HG02759 (cell line): ENCODE measurements at regions not wholly inside any gene's neighbourhood (a gene's known extent, or its start where the extent isn't known, plus 50 kb on each side); places are given as distances from the start of the nearest gene placed in this dataset.

Experiments used
- ATAC-seq: cut with Tn5 transposase; IDR thresholded peaks from one replicate; pipeline ENCODE4 v1.9.1; 2021; ENCODE audit warnings: mild to moderate bottlenecking, moderate library complexity; ENCODE audit not compliant: unreplicated experiment

DNA sequence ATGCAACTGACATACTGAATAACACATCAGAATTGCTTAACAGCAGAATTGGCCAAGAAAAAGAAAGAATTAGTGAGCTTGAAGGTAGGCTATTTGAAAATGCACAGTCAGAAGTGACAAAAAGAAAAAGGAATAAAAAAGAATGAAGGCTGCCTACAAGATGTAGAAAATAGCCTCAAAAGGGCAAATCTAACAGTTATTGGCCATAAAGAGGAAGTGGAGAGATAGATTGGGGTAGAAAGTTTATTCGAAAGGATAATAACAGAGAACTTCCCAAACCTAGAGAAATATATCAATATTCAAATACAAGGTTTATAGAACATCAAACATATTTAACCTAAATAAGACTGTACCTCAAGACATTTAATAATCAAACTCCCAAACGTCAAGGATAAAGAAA, 67.5 kb downstream of the ATP6V1G3 start:
- no peak for ATAC-seq

DNA sequence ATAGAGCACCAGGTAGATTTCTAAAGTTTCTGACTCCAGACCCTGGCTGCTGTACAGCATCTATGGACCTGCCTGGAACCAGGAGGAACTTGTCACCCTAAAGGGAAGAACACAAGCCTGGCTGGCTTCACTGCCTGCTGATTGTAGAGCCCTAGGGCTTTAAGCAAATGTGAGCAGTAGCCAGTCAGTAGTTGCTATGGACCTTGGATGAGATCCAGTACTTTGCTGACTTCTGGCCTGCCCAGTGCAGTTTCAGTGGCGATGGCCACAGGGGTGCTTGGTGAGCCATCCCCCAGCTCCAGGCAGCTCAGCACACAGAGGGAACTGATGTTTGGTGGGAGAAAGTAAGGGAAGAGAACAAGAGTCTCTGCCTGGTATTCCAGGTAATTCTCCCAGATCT, 68.4 kb downstream of the ATP6V1G3 start:
- ATAC-seq = no peak

GRCh38 chr1:198467907-198468306, 72.6 kb downstream of the ATP6V1G3 start:
- ATAC-seq = no peak

DNA sequence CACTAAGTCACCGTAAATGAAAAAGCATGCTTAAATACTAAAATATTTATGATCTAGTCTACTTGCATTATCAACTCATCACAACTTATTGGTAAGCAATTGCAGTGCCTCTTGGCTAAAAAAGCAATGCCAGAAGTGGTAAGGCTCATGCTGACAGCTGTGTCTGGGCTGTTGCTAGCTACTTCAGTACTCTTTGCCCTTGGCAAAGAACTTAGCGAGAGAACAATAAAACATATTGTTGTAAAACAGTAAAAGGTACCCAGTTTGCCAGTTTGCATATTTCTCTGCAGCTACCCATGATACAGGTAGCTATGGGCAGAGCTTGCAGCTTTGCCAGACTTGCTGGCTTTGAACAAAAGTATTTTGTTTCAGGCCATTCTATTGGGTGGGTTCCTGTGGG, 73.1 kb downstream of the ATP6V1G3 start:
- ATAC-seq = no peak

- peak; percentile 70 for ATAC-seq
Measured at GRCh38 chr1:198465201-198466144, 75.0 kb downstream of the ATP6V1G3 start.

DNA sequence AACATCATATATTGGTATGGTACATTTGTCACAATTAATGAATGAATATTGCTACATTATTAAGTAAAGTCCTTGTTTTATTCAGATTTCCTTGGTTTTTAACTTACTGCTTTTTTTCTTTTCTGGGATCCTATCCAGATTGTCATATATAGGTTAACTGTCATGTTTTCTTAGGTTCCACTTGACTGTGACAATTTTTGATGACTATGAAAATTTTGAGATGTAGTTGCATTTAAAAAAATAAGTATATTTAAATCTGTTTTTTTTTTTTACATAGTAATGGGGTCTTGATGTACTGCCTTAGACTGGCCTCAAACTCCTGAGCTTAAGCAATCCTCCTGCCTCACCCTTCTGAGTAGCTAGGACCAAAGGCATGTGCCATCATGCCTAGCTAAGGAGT, 76.8 kb downstream of the ATP6V1G3 start:
- ATAC-seq = no peak

DNA sequence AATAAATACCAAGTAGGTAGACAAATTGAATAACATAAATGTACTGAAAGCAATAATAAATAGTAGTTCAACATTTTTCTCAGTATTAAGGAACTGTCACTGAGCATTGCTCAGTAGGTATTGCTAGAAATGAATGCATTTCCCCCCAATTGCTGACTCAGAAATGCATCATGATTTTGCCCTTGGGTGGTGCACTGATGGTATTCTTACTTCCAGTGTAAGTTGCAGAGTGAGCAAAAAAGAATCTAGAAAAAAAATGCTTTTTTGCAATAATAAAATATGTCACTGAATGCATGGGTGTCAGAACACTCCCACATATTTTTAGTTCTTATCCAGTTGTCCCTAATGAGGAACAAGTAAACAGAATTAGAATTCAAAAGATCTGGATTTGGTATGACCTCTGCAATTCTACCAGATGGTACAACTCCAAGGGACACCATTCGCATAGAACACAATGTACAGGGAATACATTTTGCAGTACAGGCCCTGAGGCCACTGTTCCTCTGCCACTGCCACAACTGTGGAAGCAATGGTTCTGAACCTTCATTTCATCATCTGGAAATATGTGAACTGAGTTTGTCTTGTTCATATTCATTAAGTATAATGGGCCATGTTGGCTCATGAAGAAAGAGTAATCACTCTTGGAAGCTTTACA, 78.0 kb downstream of the ATP6V1G3 start:
- ATAC-seq = no peak

- ATAC-seq = no peak
Measured at GRCh38 chr1:198455966-198456365, 84.5 kb downstream of the ATP6V1G3 start.

- ATAC-seq = no peak
Measured at GRCh38 chr1:198449727-198450433, 90.6 kb downstream of the ATP6V1G3 start.

DNA sequence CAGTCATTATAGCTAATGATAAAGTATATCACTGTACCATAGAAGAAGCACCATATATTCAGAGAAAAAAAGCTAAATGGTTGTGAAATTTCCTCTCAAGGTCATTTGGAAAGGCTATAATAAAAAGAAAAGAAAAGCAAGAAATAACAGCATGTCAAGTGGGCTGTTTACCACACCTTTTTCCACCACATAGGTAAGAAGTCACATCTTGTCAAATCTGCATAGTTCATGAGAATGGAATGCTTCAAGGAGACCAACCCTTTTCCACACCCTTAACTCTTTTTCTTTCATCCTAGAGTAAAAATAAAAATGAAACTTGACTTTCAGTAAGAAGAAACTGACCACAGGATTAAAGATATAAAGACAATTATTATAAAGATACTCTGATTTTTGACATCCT, 91.2 kb downstream of the ATP6V1G3 start:
- no peak for ATAC-seq

- ATAC-seq = no peak
Measured at GRCh38 chr1:198447468-198447867, 93.0 kb downstream of the ATP6V1G3 start.

- no peak for ATAC-seq
Measured at GRCh38 chr1:198445872-198446271, 94.6 kb downstream of the ATP6V1G3 start.

- ATAC-seq = no peak
Measured at GRCh38 chr1:198444792-198445191, 95.7 kb downstream of the ATP6V1G3 start.

DNA sequence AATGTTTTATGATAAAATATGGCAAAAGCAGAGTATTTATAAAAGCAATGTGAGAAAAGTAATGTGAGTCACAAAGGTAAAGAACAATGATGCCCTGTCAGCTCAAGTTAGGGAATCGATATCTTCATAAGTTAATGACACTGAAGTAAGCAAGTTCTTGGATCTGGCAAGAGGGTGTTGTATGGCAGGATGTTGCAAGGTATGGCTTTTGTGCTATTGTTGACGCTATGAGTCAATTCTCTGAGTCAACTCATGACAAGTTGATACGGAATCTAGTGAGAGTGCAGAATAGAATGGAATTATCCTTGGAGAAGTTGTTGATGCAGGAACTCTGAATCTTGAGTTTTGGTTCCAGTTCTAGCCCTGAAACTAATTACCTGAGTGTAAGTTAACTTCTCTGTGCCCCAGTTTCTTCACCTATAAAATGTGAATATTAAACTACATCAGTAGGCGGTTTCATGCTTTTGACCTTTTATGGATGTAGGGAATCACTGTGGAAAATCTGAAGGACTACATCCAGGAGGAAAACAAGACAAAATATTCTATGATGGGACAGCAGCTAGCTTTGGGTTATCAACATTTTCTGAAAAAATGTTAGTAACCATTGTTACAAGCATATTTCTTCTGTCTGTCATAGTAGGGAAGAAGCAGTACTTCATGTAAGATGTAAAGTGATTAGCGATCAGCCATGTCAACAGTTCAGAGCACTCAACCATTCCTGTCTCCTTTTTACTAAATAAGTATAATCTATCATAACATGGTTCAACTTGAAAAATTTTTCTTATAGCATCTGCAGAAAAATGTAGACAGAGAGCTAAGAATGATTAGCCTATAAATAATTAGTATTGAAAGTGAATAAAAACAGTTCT, 96.9 kb downstream of the ATP6V1G3 start:
- ATAC-seq = no peak

DNA sequence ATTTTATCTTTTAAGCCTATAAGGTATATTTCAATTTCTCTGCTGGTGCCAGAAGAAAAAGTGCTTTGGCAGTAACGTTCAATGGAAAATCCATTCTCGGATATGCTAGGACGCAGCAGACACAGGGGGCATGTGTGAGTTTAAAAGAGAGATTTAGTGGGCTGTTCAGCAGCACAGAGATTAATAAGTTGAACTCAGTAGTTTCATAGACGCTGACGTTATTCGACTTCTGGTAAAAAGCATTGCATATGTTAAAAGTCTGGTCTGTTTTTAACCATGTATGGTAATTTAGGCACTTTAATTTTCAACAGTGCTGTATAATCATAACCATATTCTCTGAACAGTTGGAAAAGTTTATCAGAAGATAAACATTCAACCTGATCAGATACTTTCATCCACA, 99.6 kb downstream of the ATP6V1G3 start:
- no peak for ATAC-seq

GRCh38 chr1:198437332-198437731, 103.1 kb downstream of the ATP6V1G3 start:
- no peak for ATAC-seq

- no peak for ATAC-seq
Measured at GRCh38 chr1:198436276-198436675, 104.2 kb downstream of the ATP6V1G3 start.

DNA sequence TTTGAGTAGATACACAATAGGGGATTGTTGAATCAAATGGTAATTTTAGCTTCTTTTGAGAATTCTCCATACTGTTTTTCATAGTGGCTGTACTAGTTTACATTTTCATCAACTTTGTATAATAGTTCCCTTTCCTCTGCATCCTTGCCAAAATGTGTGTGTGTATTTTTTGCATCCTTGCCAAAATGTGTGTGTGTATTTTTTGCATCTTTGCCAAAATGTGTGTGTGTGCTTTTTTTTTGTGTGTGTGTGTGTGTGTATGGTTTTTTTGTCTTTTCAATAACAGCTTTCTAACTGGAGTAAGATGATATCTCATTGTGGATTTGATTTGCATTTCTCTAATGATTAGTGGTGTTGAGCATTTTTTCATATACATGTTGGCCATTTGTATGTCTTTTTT, 105.4 kb downstream of the ATP6V1G3 start:
- no peak for ATAC-seq

- no peak for ATAC-seq
Measured at GRCh38 chr1:198424441-198424840, 116.0 kb downstream of the ATP6V1G3 start.

GRCh38 chr1:198423673-198424072, 116.8 kb downstream of the ATP6V1G3 start:
- no peak for ATAC-seq

- no peak for ATAC-seq
Measured at GRCh38 chr1:198417039-198417438, 123.4 kb downstream of the ATP6V1G3 start.
